GM12878 (cell line): ENCODE measurements at regions not wholly inside any gene's neighbourhood (a gene's known extent, or its start where the extent isn't known, plus 50 kb on each side); places are given as distances from the start of the nearest gene placed in this dataset.

Source experiments
- BRCA1 ChIP-seq: IDR thresholded peaks from 2 replicates; pipeline ENCODE4 v1.6.1; 2011; ENCODE audit warnings: low read depth, low read length, improper control_type of control experiment
- CEBPB ChIP-seq, 2 experiments: fragments of 150-350 bp in 1 of 2; IDR thresholded peaks; 2 replicates each; pipeline ENCODE4 v1.6.1; 2012 to 2014; ENCODE audit warnings: low read depth in 2 of 2, low read length in 2 of 2, borderline replicate concordance in 1 of 2, inconsistent platforms in 1 of 2
- CREM ChIP-seq: IDR thresholded peaks from 2 replicates; pipeline ENCODE4 v1.6.1; 2014; ENCODE audit warnings: antibody characterized with exemption, low read depth
- DPF2 ChIP-seq: fragments of 450-650 bp; IDR thresholded peaks from 2 replicates; pipeline ENCODE4 v1.6.1; 2017; ENCODE audit warnings: mild to moderate bottlenecking
- EED ChIP-seq: sonication (generic); IDR thresholded peaks from 2 replicates; pipeline ENCODE4 v1.6.1; 2016; ENCODE audit warnings: antibody characterized with exemption, low read depth
- HDAC2 ChIP-seq: fragments of 200-600 bp; sonication (generic); IDR thresholded peaks from 2 replicates; pipeline ENCODE4 v1.6.1; 2017
- HDGF ChIP-seq: fragments of 450-650 bp; IDR thresholded peaks from 2 replicates; pipeline ENCODE4 v1.6.1; 2016; ENCODE audit warnings: antibody characterized with exemption
- IKZF1 ChIP-seq: fragments of 450-650 bp; conservative IDR thresholded peaks from 2 replicates; pipeline ENCODE4 v1.6.1; 2017; ENCODE audit warnings: antibody characterized with exemption, mild to moderate bottlenecking
- KLF5 ChIP-seq: fragments of 450-650 bp; IDR thresholded peaks from 2 replicates; pipeline ENCODE4 v1.6.1; 2014; ENCODE audit warnings: mild to moderate bottlenecking; ENCODE audit not compliant: partially characterized antibody
- NFXL1 ChIP-seq: fragments of 450-650 bp; IDR thresholded peaks from 2 replicates; pipeline ENCODE4 v1.6.1; 2017; ENCODE audit warnings: antibody characterized with exemption, mild to moderate bottlenecking, borderline replicate concordance
- NRF1 ChIP-seq: conservative IDR thresholded peaks from 2 replicates; pipeline ENCODE4 v1.6.1; 2011; ENCODE audit warnings: mild to moderate bottlenecking, low read depth, low read length, improper control_type of control experiment
- POU2F2 ChIP-seq: IDR thresholded peaks from 3 replicates; pipeline ENCODE4 v1.6.1; 2011; ENCODE audit warnings: low read depth, mild to moderate bottlenecking, low read length, borderline replicate concordance
- SMAD1 ChIP-seq: fragments of 450-650 bp; IDR thresholded peaks from 2 replicates; pipeline ENCODE4 v1.6.1; 2018; ENCODE audit warnings: mild to moderate bottlenecking, low read depth; ENCODE audit not compliant: partially characterized antibody
- SMARCA5 ChIP-seq: fragments of 450-650 bp; IDR thresholded peaks from 2 replicates; pipeline ENCODE4 v1.6.1; 2017; ENCODE audit warnings: mild to moderate bottlenecking
- STAT3 ChIP-seq: IDR thresholded peaks from 2 replicates; pipeline ENCODE4 v1.6.1; 2011; ENCODE audit warnings: low read depth, low read length, improper control_type of control experiment
- SUZ12 ChIP-seq: fragments of 200-600 bp; sonication (generic); IDR thresholded peaks from one replicate; pipeline ENCODE4 v1.6.1; 2018; ENCODE audit warnings: antibody characterized with exemption, mild to moderate bottlenecking; ENCODE audit not compliant: unreplicated experiment
- YY1 ChIP-seq: IDR thresholded peaks from 2 replicates; pipeline ENCODE4 v1.6.1; 2011; ENCODE audit warnings: low read depth, mild to moderate bottlenecking, low read length
- ZNF207 ChIP-seq: fragments of 450-650 bp; IDR thresholded peaks from 2 replicates; pipeline ENCODE4 v1.6.1; 2014; ENCODE audit warnings: antibody characterized with exemption, mild to moderate bottlenecking, borderline replicate concordance
- ZNF24 ChIP-seq: fragments of 450-650 bp; IDR thresholded peaks from 2 replicates; pipeline ENCODE4 v1.6.1; 2017; ENCODE audit warnings: antibody characterized with exemption, mild to moderate bottlenecking
- ZNF274 ChIP-seq: IDR thresholded peaks from one replicate; pipeline ENCODE4 v1.8.0; 2011; ENCODE audit not compliant: insufficient read length, insufficient read depth
- ZNF384 ChIP-seq: IDR thresholded peaks from 2 replicates; pipeline ENCODE4 v1.6.1; 2012; ENCODE audit warnings: low read depth, mild to moderate bottlenecking, low read length, improper control_type of control experiment, borderline replicate concordance
- TF ChIP-seq, protein P1 (sequence below): fragments of 450-650 bp; IDR thresholded peaks from 2 replicates; pipeline ENCODE4 v1.6.1; 2017; ENCODE audit warnings: low read depth, mild to moderate bottlenecking, moderate library complexity
- TF ChIP-seq, protein P2 (sequence below): IDR thresholded peaks from 2 replicates; pipeline ENCODE4 v1.6.1; 2012; ENCODE audit warnings: improper control_type of control experiment, low read depth, low read length; ENCODE audit not compliant: insufficient replicate concordance
- TF ChIP-seq, protein P3 (sequence below): fragments of 450-650 bp; IDR thresholded peaks from 2 replicates; pipeline ENCODE4 v1.6.1; 2014; ENCODE audit warnings: mild to moderate bottlenecking
- TF ChIP-seq, protein P4 (sequence below): fragments of 450-650 bp; IDR thresholded peaks from 2 replicates; pipeline ENCODE4 v1.6.1; 2017; ENCODE audit warnings: mild to moderate bottlenecking

DNA sequence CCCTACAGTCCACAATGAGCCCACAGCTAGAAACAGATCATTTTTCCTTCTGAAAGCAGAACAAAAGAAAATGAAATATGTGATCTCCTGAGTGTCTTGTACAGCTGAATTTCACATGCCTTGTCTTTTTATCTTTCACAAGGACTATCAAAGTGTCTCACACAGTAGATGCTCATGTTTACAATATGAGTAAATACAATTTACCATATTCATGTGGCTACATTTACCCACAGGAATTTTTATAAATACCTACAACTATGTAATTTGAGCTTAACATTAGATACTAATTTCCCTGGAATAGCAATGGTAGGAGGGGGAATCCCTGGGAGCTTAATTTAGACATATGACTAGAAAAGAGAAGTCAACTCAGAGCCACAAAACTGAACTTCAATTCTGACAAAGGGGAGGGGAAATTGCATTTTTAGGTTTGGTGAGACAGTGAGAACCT lies 186.2 kb downstream of the MACC1 start (continued):
- TF ChIP-seq NFXL1 (no peak), HDAC2 (no peak), SMAD1 (no peak), CREM (peak; percentile 52; the same call in 1 of the 2 replicates), ZNF24 (no peak), SUZ12 (no peak), DPF2 (no peak), IKZF1 (peak; percentile 30; the same call in 1 of the 2 replicates), NRF1 (no peak), ZNF384 (no peak), POU2F2 (no peak), CEBPB (IDR thresholded peaks at IDR 0.05; ENCODE audit: borderline replicate concordance in 1 of 2, low read depth in 2 of 2, low read length in 2 of 2) (no peak), EED (no peak), KLF5 (no peak), STAT3 (no peak), YY1 (no peak), SMARCA5 (no peak), ZNF207 (no peak), HDGF (no peak), ZNF274 (no peak), BRCA1 (no peak)
- TF ChIP-seq, protein P1, sequence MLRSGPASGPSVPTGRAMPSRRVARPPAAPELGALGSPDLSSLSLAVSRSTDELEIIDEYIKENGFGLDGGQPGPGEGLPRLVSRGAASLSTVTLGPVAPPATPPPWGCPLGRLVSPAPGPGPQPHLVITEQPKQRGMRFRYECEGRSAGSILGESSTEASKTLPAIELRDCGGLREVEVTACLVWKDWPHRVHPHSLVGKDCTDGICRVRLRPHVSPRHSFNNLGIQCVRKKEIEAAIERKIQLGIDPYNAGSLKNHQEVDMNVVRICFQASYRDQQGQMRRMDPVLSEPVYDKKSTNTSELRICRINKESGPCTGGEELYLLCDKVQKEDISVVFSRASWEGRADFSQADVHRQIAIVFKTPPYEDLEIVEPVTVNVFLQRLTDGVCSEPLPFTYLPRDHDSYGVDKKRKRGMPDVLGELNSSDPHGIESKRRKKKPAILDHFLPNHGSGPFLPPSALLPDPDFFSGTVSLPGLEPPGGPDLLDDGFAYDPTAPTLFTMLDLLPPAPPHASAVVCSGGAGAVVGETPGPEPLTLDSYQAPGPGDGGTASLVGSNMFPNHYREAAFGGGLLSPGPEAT: peak; percentile 42; the same call in 1 of the 2 replicates
- TF ChIP-seq, protein P2, sequence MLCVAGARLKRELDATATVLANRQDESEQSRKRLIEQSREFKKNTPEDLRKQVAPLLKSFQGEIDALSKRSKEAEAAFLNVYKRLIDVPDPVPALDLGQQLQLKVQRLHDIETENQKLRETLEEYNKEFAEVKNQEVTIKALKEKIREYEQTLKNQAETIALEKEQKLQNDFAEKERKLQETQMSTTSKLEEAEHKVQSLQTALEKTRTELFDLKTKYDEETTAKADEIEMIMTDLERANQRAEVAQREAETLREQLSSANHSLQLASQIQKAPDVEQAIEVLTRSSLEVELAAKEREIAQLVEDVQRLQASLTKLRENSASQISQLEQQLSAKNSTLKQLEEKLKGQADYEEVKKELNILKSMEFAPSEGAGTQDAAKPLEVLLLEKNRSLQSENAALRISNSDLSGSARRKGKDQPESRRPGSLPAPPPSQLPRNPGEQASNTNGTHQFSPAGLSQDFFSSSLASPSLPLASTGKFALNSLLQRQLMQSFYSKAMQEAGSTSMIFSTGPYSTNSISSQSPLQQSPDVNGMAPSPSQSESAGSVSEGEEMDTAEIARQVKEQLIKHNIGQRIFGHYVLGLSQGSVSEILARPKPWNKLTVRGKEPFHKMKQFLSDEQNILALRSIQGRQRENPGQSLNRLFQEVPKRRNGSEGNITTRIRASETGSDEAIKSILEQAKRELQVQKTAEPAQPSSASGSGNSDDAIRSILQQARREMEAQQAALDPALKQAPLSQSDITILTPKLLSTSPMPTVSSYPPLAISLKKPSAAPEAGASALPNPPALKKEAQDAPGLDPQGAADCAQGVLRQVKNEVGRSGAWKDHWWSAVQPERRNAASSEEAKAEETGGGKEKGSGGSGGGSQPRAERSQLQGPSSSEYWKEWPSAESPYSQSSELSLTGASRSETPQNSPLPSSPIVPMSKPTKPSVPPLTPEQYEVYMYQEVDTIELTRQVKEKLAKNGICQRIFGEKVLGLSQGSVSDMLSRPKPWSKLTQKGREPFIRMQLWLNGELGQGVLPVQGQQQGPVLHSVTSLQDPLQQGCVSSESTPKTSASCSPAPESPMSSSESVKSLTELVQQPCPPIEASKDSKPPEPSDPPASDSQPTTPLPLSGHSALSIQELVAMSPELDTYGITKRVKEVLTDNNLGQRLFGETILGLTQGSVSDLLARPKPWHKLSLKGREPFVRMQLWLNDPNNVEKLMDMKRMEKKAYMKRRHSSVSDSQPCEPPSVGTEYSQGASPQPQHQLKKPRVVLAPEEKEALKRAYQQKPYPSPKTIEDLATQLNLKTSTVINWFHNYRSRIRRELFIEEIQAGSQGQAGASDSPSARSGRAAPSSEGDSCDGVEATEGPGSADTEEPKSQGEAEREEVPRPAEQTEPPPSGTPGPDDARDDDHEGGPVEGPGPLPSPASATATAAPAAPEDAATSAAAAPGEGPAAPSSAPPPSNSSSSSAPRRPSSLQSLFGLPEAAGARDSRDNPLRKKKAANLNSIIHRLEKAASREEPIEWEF: no peak
- TF ChIP-seq, protein P3, sequence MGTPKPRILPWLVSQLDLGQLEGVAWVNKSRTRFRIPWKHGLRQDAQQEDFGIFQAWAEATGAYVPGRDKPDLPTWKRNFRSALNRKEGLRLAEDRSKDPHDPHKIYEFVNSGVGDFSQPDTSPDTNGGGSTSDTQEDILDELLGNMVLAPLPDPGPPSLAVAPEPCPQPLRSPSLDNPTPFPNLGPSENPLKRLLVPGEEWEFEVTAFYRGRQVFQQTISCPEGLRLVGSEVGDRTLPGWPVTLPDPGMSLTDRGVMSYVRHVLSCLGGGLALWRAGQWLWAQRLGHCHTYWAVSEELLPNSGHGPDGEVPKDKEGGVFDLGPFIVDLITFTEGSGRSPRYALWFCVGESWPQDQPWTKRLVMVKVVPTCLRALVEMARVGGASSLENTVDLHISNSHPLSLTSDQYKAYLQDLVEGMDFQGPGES: no peak
- TF ChIP-seq, protein P4, sequence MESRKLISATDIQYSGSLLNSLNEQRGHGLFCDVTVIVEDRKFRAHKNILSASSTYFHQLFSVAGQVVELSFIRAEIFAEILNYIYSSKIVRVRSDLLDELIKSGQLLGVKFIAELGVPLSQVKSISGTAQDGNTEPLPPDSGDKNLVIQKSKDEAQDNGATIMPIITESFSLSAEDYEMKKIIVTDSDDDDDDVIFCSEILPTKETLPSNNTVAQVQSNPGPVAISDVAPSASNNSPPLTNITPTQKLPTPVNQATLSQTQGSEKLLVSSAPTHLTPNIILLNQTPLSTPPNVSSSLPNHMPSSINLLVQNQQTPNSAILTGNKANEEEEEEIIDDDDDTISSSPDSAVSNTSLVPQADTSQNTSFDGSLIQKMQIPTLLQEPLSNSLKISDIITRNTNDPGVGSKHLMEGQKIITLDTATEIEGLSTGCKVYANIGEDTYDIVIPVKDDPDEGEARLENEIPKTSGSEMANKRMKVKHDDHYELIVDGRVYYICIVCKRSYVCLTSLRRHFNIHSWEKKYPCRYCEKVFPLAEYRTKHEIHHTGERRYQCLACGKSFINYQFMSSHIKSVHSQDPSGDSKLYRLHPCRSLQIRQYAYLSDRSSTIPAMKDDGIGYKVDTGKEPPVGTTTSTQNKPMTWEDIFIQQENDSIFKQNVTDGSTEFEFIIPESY: no peak
